ENCODE measurements at regions not wholly inside any gene's neighbourhood (a gene's known extent, or its start where the extent isn't known, plus 50 kb on each side); places are given as distances from the start of the nearest gene placed in this dataset.
A peak's percentile ranks its signal among the peaks of the same experiment; 100 is the strongest.

GRCh38 chr14:103220134-103220981, 97.1 kb downstream of the TNFAIP2 start:
- Histone ChIP-seq H3K27me3 (peaks cover 3 to 21% (median 11%) of the 10 kb centered on the region in 4 donors), H3K4me1 (peaks cover 8 to 11% (median 8%) of the 10 kb centered on the region in 4 donors), H3K4me3 (peak overlapping the region in 3 of 4 donors; percentile 25 to 45 (median 31)), H3K9me3 (peaks cover 0 to 7% (median 0%) of the 10 kb centered on the region in 4 donors), H3K36me3 (no peaks in the 10 kb centered on the region), H3K27ac (no peak overlapping the region)
- no peak for TF ChIP-seq EP300 (IDR thresholded peaks at IDR 0.05)
- TF ChIP-seq CTCF (IDR thresholded peaks at IDR 0.05), result no peak
- no peak for TF ChIP-seq POLR2AphosphoS5 (IDR thresholded peaks at IDR 0.05)
- no peak for TF ChIP-seq POLR2A (IDR thresholded peaks at IDR 0.05)
- ATAC-seq (ENCODE audit: low FRiP score in 2 of 2) (peak in 1 of 2 donors; percentile 66), DNase-seq (peak in 1 of 2 donors; percentile 85)
- 26% methylated on average over 48 of the region's 92 CpGs; no CpG with 5 or more reads in 1 of the 2 donors for WGBS, 2 donors

DNA sequence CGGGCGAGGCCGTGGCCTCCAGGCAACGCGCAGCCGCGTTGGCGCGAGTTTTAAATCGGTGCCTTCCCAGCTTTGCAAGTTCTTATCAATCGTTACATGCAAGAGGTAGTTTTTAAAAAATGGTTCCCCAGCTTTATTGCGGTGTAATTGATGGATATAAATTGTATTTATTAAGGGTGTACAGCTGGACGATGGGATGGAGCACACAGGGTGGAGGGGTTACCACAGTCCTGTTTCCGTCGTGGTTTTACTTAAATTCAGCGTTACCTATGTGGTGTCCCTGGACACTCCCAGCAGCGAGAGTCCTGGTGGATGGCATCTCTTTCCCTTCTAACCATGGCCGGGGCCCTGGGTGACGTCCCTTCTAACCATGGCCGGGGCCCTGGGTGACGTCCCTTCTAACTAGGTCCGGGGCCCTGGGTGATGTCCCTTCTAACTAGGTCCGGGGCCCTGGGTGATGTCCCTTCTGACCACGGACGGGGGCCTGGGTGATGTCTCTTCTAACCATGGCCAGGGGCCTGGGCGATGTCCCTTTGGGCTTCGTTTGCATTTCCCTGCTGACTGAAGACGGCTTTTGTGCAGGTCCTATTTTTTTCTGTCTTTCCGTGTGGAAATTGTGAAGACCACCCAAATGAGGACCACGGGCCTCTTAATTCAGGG, 97.9 kb downstream of the TNFAIP2 start:
- Histone ChIP-seq H3K4me1 (peaks cover 8 to 11% (median 8%) of the 10 kb centered on the region in 4 donors), H3K4me3 (peak overlapping the region in 3 of 4 donors; percentile 25 to 45 (median 31)), H3K27ac (no peak overlapping the region), H3K27me3 (peaks cover 3 to 21% (median 11%) of the 10 kb centered on the region in 4 donors), H3K9me3 (peaks cover 0 to 7% (median 0%) of the 10 kb centered on the region in 4 donors), H3K36me3 (no peaks in the 10 kb centered on the region)
- no peak for DNase-seq
- WGBS, 2 donors, result 23 to 43% methylated on average over 20 to 30 of the region's 30 CpGs
- ATAC-seq (ENCODE audit: low FRiP score in 2 of 2), result no peak
- TF ChIP-seq POLR2A (IDR thresholded peaks at IDR 0.05) (no peak), EP300 (IDR thresholded peaks at IDR 0.05) (no peak), POLR2AphosphoS5 (IDR thresholded peaks at IDR 0.05) (no peak), CTCF (IDR thresholded peaks at IDR 0.05) (no peak)

DNA sequence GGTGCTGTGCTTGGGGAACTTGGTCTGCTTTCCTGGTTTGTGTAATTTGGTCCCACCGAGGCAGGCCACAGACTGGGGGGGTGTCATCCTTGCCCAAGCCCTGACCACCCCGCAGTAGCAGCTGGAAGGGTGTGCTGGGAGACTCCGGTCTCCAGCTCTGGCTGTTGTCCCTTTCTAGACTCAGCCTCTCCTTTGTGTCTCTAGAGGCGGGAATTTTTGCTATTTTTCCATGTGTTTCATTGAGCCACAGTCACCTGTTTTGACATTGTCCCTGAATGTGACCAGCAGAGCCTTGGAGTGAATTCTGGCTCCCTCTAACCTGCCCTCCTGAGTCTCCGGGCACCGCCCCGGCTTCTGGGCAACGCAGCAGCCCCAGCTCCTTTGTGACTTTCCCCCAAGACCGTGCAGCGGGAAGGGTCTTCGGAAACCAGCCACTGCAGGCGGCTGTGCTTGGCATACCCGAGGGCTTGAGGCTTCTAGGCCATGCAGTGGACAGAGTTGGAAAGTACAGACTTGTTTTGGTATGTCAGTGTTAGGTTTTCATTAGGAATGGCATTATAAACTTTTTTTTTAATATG, 98.6 kb downstream of the TNFAIP2 start:
- H3K9me3 ChIP-seq, result peaks cover 0 to 7% (median 0%) of the 10 kb centered on the region in 4 donors
- no peak for TF ChIP-seq EP300 (IDR thresholded peaks at IDR 0.05)
- no peak for TF ChIP-seq POLR2A (IDR thresholded peaks at IDR 0.05)
- TF ChIP-seq CTCF (IDR thresholded peaks at IDR 0.05), result no peak
- no peak for TF ChIP-seq POLR2AphosphoS5 (IDR thresholded peaks at IDR 0.05)
- H3K4me1 ChIP-seq, result peaks cover 8 to 11% (median 8%) of the 10 kb centered on the region in 4 donors
- H3K36me3 ChIP-seq, result no peaks in the 10 kb centered on the region
- H3K27me3 ChIP-seq, result peaks cover 3 to 21% (median 11%) of the 10 kb centered on the region in 4 donors
- 90% methylated on average over 13 of the region's 13 CpGs for WGBS, 2 donors
- H3K4me3 ChIP-seq, result no peak overlapping the region
- ATAC-seq (ENCODE audit: low FRiP score in 2 of 2), result no peak
- no peak overlapping the region for H3K27ac ChIP-seq
- peak in 1 of 2 donors; percentile 47 for DNase-seq

- no peak for ATAC-seq (ENCODE audit: low FRiP score in 2 of 2)
- H3K27me3 ChIP-seq, result peaks cover 3 to 21% (median 11%) of the 10 kb centered on the region in 4 donors
- H3K36me3 ChIP-seq, result no peaks in the 10 kb centered on the region
- H3K4me1 ChIP-seq, result peaks cover 8 to 11% (median 8%) of the 10 kb centered on the region in 4 donors
- TF ChIP-seq CTCF (IDR thresholded peaks at IDR 0.05), result no peak
- no peak for TF ChIP-seq POLR2AphosphoS5 (IDR thresholded peaks at IDR 0.05)
- no peak for TF ChIP-seq POLR2A (IDR thresholded peaks at IDR 0.05)
- TF ChIP-seq EP300 (IDR thresholded peaks at IDR 0.05), result no peak
- peak in 1 of 2 donors; percentile 60 for DNase-seq
- H3K27ac ChIP-seq, result no peak overlapping the region
- H3K9me3 ChIP-seq, result no peaks in the 10 kb centered on the region
- H3K4me3 ChIP-seq, result no peak overlapping the region
- WGBS, 2 donors, result 88 to 93% methylated on average over 10 to 15 of the region's 15 CpGs
Measured at GRCh38 chr14:103223818-103224352, 100.6 kb downstream of the TNFAIP2 start.
